Gastrocnemius medialis (tissue), 4 donors: ENCODE measurements at regions not wholly inside any gene's neighbourhood (a gene's known extent, or its start where the extent isn't known, plus 50 kb on each side); places are given as distances from the start of the nearest gene placed in this dataset.

Experiments used
- ATAC-seq, 2 donors: fragments of 150-250 bp; one replicate each; pipeline ENCODE4 v1.9.1; 2016
- DNase-seq, 2 donors: peaks; one replicate each; pipeline ENCODE4 v3.0.0-alpha.2; 2019
- H3K27ac ChIP-seq, 4 donors: fragments of 200-600 bp; sonication (generic); 1 replicate in 1 of 4; 2 replicates in 3 of 4; pipeline ENCODE4 v1.5.1; 2016 to 2018; ENCODE audit warnings: mild to moderate bottlenecking in 2 of 4, moderate library complexity in 1 of 4
- H3K27me3 ChIP-seq, 3 donors: fragments of 200-600 bp; sonication (generic) in 2 of 3; 1 replicate in 1 of 3; 2 replicates in 2 of 3; pipeline versions ENCODE4 v1.5.1 to v1.6.0; 2016 to 2019; ENCODE audit warnings: mild to moderate bottlenecking in 1 of 3, moderate library complexity in 1 of 3
- H3K36me3 ChIP-seq, 2 donors: fragments of 200-600 bp; sonication (generic) in 1 of 2; one replicate each; pipeline ENCODE4 v1.5.1; 2017 to 2018
- H3K4me1 ChIP-seq, 2 donors: fragments of 200-600 bp; sonication (generic) in 1 of 2; one replicate each; pipeline ENCODE4 v1.5.1; 2016 to 2017; ENCODE audit warnings: mild to moderate bottlenecking in 2 of 2
- H3K4me3 ChIP-seq, 4 donors: fragments of 200-600 bp; sonication (generic) in 3 of 4; 1 replicate in 1 of 4; 2 replicates in 3 of 4; pipeline ENCODE4 v1.5.1; 2016 to 2019; ENCODE audit warnings: mild to moderate bottlenecking in 2 of 4
- H3K9me3 ChIP-seq, 3 donors: fragments of 200-600 bp; sonication (generic) in 2 of 3; 1 replicate in 1 of 3; 2 replicates in 2 of 3; pipeline ENCODE4 v1.5.1; 2016 to 2019
- POLR2A ChIP-seq, 2 donors: fragments of 450-650 bp; IDR thresholded peaks; one replicate each; pipeline ENCODE4 v1.6.1; 2017; ENCODE audit warnings: antibody characterized with exemption in 2 of 2, mild to moderate bottlenecking in 2 of 2, moderate library complexity in 2 of 2
- in situ Hi-C, 4 donors: fragments of 200-750 bp; cut with MboI; loops; one replicate each; pipeline versions ENCODE4 v1.15.0 to v1.8.0; 2017; ENCODE audit warnings: low sequenced_read_pairs in 4 of 4
- intact Hi-C: fragments of 100-400 bp; cut with DNase I; formaldehyde crosslinking; loops from one replicate; pipeline ENCODE4 v1.15.1; 2023; ENCODE audit warnings: low total_unique reads
- TF ChIP-seq, protein P1 (sequence below), 5 experiments: fragments of 450-650 bp in 3 of 5; fragments of 200-600 bp in 2 of 5; sonication (generic) in 2 of 5; IDR thresholded peaks in 4 of 5; conservative IDR thresholded peaks in 1 of 5; 1 replicate in 4 of 5; 2 replicates in 1 of 5; pipeline ENCODE4 v1.5.1; 2016 to 2019; ENCODE audit warnings: antibody characterized with exemption in 5 of 5, mild to moderate bottlenecking in 3 of 5, moderate library complexity in 3 of 5

GRCh38 chr17:33595828-33596227 is 302.7 kb upstream of the ASIC2 start:
- no peak overlapping the region for H3K4me3 ChIP-seq
- no peak overlapping the region for H3K27ac ChIP-seq
- no peaks in the 10 kb centered on the region for H3K4me1 ChIP-seq
- intact Hi-C loops (no loop called here), in situ Hi-C loops (loop anchor here in 1 of 4 donors (10.0 kb wide), 1 partner anchor 61 kb away; no protein-coding TSS in a partner anchor)
- DNase-seq (no peak), ATAC-seq (no peak)
- H3K36me3 ChIP-seq, result no peaks in the 10 kb centered on the region
- H3K9me3 ChIP-seq, result no peaks in the 10 kb centered on the region
- no peaks in the 10 kb centered on the region for H3K27me3 ChIP-seq
- TF ChIP-seq POLR2A (IDR thresholded peaks at IDR 0.05), result no peak
- TF ChIP-seq, protein P1, sequence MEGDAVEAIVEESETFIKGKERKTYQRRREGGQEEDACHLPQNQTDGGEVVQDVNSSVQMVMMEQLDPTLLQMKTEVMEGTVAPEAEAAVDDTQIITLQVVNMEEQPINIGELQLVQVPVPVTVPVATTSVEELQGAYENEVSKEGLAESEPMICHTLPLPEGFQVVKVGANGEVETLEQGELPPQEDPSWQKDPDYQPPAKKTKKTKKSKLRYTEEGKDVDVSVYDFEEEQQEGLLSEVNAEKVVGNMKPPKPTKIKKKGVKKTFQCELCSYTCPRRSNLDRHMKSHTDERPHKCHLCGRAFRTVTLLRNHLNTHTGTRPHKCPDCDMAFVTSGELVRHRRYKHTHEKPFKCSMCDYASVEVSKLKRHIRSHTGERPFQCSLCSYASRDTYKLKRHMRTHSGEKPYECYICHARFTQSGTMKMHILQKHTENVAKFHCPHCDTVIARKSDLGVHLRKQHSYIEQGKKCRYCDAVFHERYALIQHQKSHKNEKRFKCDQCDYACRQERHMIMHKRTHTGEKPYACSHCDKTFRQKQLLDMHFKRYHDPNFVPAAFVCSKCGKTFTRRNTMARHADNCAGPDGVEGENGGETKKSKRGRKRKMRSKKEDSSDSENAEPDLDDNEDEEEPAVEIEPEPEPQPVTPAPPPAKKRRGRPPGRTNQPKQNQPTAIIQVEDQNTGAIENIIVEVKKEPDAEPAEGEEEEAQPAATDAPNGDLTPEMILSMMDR (IDR thresholded peaks at IDR 0.05 in 4 of 5, conservative IDR thresholded peaks at IDR 0.05 in 1 of 5), result no peak

DNA sequence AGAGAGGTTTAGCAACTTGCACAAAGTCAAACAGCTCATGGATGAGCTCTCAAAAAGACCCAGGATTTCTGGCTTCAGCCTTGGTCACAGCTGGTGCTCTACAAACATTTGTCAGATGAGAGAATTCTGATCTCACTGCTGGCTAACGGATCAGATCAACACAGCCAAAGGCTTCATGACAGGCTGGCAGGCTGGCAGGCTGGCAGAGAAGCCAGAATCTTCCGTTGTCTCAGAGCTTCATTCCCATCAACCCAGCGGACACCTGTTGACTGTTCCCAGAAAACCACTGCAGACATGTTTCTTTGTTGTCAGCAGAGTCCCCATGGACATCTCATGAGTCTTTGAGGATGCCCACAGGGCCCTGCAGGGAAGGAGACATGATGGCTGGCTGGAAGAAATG is 303.8 kb upstream of the ASIC2 start:
- in situ Hi-C loops, result loop anchor here in 1 of 4 donors (10.0 kb wide), 1 partner anchor 62 kb away; no protein-coding TSS in a partner anchor

DNA sequence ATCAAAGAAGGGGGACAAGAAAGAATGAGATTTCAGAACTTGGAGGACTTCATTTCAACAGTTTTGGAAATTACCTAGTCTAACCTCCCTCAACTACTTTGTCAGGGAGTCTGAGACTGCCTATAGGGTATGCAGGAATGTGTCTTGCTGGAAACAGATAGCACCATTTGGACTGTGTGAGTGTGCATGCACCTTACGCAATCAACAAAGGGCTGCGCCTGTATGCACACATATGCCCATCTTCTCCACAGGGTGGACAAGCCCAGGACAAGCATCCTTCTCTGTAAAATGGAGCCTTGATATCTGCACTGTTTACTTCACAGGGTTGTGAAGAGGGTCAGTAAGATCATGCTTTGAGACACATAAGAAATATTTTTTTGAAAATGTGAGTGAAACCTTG is 305.7 kb upstream of the ASIC2 start:
- Histone ChIP-seq H3K27ac (no peak overlapping the region), H3K9me3 (no peaks in the 10 kb centered on the region), H3K27me3 (no peaks in the 10 kb centered on the region), H3K4me1 (no peaks in the 10 kb centered on the region), H3K4me3 (no peak overlapping the region), H3K36me3 (no peaks in the 10 kb centered on the region)
- ATAC-seq, result no peak
- in situ Hi-C loops (loop anchor here in 1 of 4 donors (10.0 kb wide), 1 partner anchor 64 kb away; no protein-coding TSS in a partner anchor), intact Hi-C loops (no loop called here)
- TF ChIP-seq, protein P1 (IDR thresholded peaks at IDR 0.05 in 4 of 5, conservative IDR thresholded peaks at IDR 0.05 in 1 of 5), result no peak
- no peak for TF ChIP-seq POLR2A (IDR thresholded peaks at IDR 0.05)
- no peak for DNase-seq

More for the DNA sequence above, 303.8 kb upstream of the ASIC2 start:
- TF ChIP-seq, protein P1 (IDR thresholded peaks at IDR 0.05 in 4 of 5, conservative IDR thresholded peaks at IDR 0.05 in 1 of 5), result no peak
- TF ChIP-seq POLR2A (IDR thresholded peaks at IDR 0.05), result no peak
- Histone ChIP-seq H3K9me3 (no peaks in the 10 kb centered on the region), H3K4me3 (no peak overlapping the region), H3K4me1 (no peaks in the 10 kb centered on the region), H3K27me3 (no peaks in the 10 kb centered on the region), H3K27ac (no peak overlapping the region), H3K36me3 (no peaks in the 10 kb centered on the region)
- peak in 1 of 2 donors; percentile 42 for ATAC-seq
- intact Hi-C loops, result no loop called here
- no peak for DNase-seq

GRCh38 chr17:33602981-33603380 is 309.9 kb upstream of the ASIC2 start:
- Histone ChIP-seq H3K36me3 (no peaks in the 10 kb centered on the region), H3K9me3 (no peaks in the 10 kb centered on the region), H3K27ac (no peak overlapping the region), H3K27me3 (peaks cover 0 to 5% (median 0%) of the 10 kb centered on the region in 3 donors), H3K4me1 (no peaks in the 10 kb centered on the region), H3K4me3 (no peak overlapping the region)
- intact Hi-C loops, result no loop called here
- in situ Hi-C loops, result no loop called here
- no peak for DNase-seq
- TF ChIP-seq POLR2A (IDR thresholded peaks at IDR 0.05), result no peak
- TF ChIP-seq, protein P1 (IDR thresholded peaks at IDR 0.05 in 4 of 5, conservative IDR thresholded peaks at IDR 0.05 in 1 of 5), result no peak
- no peak for ATAC-seq

DNA sequence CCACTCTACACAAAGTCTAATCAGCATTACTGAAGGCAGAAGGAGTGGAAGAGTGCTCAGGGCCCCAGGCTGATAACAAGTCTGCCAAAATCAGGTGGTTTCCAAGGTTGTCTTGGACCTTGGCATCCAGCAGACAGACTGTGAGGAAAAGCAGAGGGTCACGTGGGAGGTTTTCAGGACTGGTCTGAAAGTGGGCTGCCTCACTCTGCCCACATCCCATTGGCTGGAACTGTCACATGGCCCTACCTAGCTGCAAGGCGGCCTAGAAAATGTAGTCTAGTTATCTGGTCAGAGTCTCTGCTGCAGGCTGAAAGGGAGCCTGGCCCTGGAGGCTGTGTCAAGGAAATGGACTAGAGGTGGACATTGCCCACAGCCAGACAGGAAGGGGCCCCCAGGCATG is 310.7 kb upstream of the ASIC2 start:
- DNase-seq, result no peak
- H3K36me3 ChIP-seq, result no peaks in the 10 kb centered on the region
- no peaks in the 10 kb centered on the region for H3K9me3 ChIP-seq
- ATAC-seq, result no peak
- peaks cover 0 to 5% (median 0%) of the 10 kb centered on the region in 3 donors for H3K27me3 ChIP-seq
- no peak overlapping the region for H3K4me3 ChIP-seq
- in situ Hi-C loops, result no loop called here
- TF ChIP-seq, protein P1 (IDR thresholded peaks at IDR 0.05 in 4 of 5, conservative IDR thresholded peaks at IDR 0.05 in 1 of 5), result no peak
- no peak for TF ChIP-seq POLR2A (IDR thresholded peaks at IDR 0.05)
- H3K27ac ChIP-seq, result no peak overlapping the region
- no peaks in the 10 kb centered on the region for H3K4me1 ChIP-seq
- intact Hi-C loops, result no loop called here
